ENCODE measurements at regions not wholly inside any gene's neighbourhood (a gene's known extent, or its start where the extent isn't known, plus 50 kb on each side); places are given as distances from the start of the nearest gene placed in this dataset.
"Not testable (repeated sequence)": the region's sequence is repeated elsewhere in the genome, so short reads cannot be mapped to it uniquely, and the experiment has no call there.

DNA sequence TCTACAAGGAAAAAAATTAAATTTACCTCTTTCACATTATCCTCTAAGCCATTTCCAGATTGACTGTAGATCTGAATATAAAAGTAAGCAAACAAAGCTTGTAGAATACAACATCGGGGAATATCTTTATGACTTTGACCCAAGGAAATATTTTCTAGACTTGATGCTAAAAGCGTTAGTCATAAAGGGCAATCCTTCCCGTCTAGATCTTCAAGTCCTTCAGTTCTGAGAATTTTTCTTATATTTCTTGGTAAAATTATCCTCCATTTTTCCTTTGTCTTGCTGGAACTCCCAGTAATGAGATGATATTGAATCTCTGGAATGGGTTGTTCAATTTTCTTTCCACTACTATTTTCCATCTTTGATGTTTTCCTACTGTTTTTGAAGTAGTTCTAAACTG lies 77.8 kb upstream of the ZNF184 start:
- Mint-ChIP-seq H3K4me3 (no peak overlapping the region), H3K9me3 (no peaks in the 10 kb centered on the region), H3K27me3 (peaks cover 64% of the 10 kb centered on the region), H3K36me3 (no peaks in the 10 kb centered on the region), H3K27ac (no peak overlapping the region), H3K4me1 (ENCODE audit: unreplicated experiment) (peaks cover 12% of the 10 kb centered on the region)
- TF ChIP-seq CTCF (conservative IDR thresholded peaks at IDR 0.05) = no peak
- DNase-seq (ENCODE audit: extremely low spot score, unreplicated experiment) = no peak

- Mint-ChIP-seq H3K4me1 (ENCODE audit: unreplicated experiment) (peaks cover 25% of the 10 kb centered on the region), H3K27me3 (peaks cover 79% of the 10 kb centered on the region)
- not testable (repeated sequence) for H3K36me3 Mint-ChIP-seq; DNase-seq (ENCODE audit: extremely low spot score, unreplicated experiment); H3K4me3 Mint-ChIP-seq; H3K27ac Mint-ChIP-seq; H3K9me3 Mint-ChIP-seq
Observed at GRCh38 chr6:27549241-27549598, 76.3 kb upstream of the ZNF184 start.

DNA sequence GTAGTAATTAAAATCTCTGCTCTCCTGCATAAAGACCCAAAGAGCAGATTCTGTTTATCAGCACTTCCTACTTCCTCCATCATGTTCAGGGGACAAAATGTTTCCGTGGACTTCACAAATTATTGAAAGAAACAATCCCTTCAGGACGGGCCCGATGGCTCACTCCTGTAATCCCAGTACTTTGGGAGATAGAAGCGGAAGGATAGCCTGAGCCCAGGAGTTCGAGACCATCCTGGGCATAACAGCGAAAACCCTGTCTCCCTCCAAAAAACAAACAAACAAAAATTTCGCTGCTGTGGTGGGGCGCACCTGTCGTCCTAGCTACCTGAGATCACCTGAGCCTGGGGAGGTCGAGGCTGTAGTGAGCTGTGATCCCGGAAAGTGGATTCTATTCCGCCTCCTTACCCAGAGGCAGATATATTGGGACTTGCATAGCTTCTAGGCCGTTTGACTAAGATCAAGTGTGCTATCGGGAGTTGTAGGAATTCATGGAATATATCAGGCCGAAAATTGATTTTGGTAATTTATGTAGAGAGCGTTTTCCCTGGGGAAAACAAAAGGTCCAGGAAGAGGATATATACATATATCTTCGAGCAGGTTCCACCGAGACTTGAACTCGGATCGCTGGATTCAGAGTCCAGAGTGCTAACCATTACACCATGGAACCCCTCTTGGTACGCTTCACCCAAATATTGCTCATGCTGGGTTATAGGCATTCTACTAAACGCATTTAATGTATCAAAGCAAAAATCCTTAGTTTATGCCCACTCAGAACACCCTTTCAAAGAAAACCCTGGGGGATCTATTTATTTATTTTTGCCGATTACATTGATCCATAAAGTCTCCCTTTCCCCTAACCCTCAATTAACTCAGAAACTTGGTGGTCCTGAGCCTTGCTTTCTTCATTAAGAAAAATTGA lies 74.5 kb upstream of the ZNF184 start:
- DNase-seq (ENCODE audit: extremely low spot score, unreplicated experiment) = no peak
- Mint-ChIP-seq H3K9me3 (no peaks in the 10 kb centered on the region), H3K27me3 (peaks cover 76% of the 10 kb centered on the region), H3K4me1 (ENCODE audit: unreplicated experiment) (peaks cover 19% of the 10 kb centered on the region), H3K36me3 (no peaks in the 10 kb centered on the region), H3K4me3 (peak overlapping the region; percentile 90), H3K27ac (peak overlapping the region; percentile 79)
- no peak for TF ChIP-seq CTCF (conservative IDR thresholded peaks at IDR 0.05)

- no peak overlapping the region for H3K27ac Mint-ChIP-seq
- no peaks in the 10 kb centered on the region for H3K36me3 Mint-ChIP-seq
- no peaks in the 10 kb centered on the region for H3K9me3 Mint-ChIP-seq
- no peak for DNase-seq (ENCODE audit: extremely low spot score, unreplicated experiment)
- peaks cover 19% of the 10 kb centered on the region for H3K4me1 Mint-ChIP-seq (ENCODE audit: unreplicated experiment)
- no peak overlapping the region for H3K4me3 Mint-ChIP-seq
- TF ChIP-seq CTCF (conservative IDR thresholded peaks at IDR 0.05) = no peak
- H3K27me3 Mint-ChIP-seq = peaks cover 81% of the 10 kb centered on the region
Observed at GRCh38 chr6:27546522-27546921, 73.6 kb upstream of the ZNF184 start.

DNA sequence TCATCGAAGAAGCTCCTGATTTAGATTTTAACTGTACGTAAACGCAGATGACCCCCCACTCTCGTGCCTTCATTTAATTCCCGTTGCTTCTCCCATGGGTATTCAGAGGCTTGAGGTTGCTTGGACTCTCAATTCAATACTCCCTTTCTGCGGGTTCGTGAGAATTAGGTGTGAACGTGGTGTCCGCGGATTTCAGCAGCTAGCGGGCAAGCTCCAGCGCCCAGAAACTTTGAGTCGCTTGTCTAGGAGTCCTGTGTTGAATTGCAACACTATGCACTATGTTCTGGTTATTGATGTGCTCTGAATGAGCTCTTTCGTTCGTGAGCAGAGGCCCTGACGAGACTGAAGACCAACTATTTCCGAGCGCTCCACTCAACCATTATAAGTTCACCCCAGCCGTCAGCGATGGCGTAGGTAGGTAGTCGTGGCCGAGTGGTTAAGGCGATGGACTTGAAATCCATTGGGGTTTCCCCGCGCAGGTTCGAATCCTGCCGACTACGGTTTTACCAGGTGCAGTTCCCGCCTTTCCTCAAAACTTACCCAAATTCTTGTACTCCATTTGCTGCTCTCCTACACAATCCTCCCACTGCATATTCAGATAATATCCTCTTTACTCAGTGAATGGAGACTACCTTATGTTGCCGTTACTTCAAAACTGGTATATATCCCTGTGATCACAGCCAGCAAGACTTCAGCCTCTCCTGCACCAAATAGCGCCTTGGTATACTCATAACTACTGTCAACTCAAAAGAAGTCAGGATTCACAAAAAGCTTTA lies 72.6 kb upstream of the ZNF184 start:
- peak overlapping the region; percentile 84 for H3K27ac Mint-ChIP-seq
- no peak for TF ChIP-seq CTCF (conservative IDR thresholded peaks at IDR 0.05)
- peaks cover 85% of the 10 kb centered on the region for H3K27me3 Mint-ChIP-seq
- H3K4me3 Mint-ChIP-seq = peak overlapping the region; percentile 91
- no peaks in the 10 kb centered on the region for H3K36me3 Mint-ChIP-seq
- no peaks in the 10 kb centered on the region for H3K9me3 Mint-ChIP-seq
- peaks cover 19% of the 10 kb centered on the region for H3K4me1 Mint-ChIP-seq (ENCODE audit: unreplicated experiment)
- DNase-seq (ENCODE audit: extremely low spot score, unreplicated experiment) = no peak

Measured in type B pancreatic cell (in vitro differentiated cells).